A549 (cell line): ENCODE measurements at regions not wholly inside any gene's neighbourhood (a gene's known extent, or its start where the extent isn't known, plus 50 kb on each side); places are given as distances from the start of the nearest gene placed in this dataset.

Experiments
- CBX8 ChIP-seq: fragments of 200-600 bp; sonication (generic); IDR thresholded peaks from 2 replicates; pipeline ENCODE4 v1.6.1; 2016
- EP300 ChIP-seq, 2 experiments: fragments of >200 bp; sonication (Bioruptor Twin); formaldehyde crosslinking; IDR thresholded peaks; 2 replicates in 1 of 2; 3 replicates in 1 of 2; pipeline ENCODE4 v1.6.1; 2016 to 2017
- JUN ChIP-seq, 2 experiments: fragments of >200 bp; sonication (Bioruptor Twin); formaldehyde crosslinking; IDR thresholded peaks; 2 replicates in 1 of 2; 3 replicates in 1 of 2; pipeline ENCODE4 v1.6.1; 2016 to 2017
- KDM1A ChIP-seq: fragments of 200-600 bp; sonication (generic); IDR thresholded peaks from 2 replicates; pipeline ENCODE4 v1.6.1; 2016; ENCODE audit warnings: low read depth, mild to moderate bottlenecking
- KDM5A ChIP-seq: fragments of 200-600 bp; sonication (generic); IDR thresholded peaks from 2 replicates; pipeline ENCODE4 v1.6.1; 2016; ENCODE audit warnings: antibody characterized with exemption, mild to moderate bottlenecking
- MAFK ChIP-seq: fragments of 450-650 bp; IDR thresholded peaks from 2 replicates; pipeline ENCODE4 v1.6.1; 2014; ENCODE audit not compliant: partially characterized antibody
- MAZ ChIP-seq: fragments of 150-350 bp; IDR thresholded peaks from 2 replicates; pipeline ENCODE4 v1.6.1; 2014; ENCODE audit warnings: antibody characterized with exemption, low read depth, low read length, borderline replicate concordance
- POLR2A ChIP-seq: IDR thresholded peaks from 2 replicates; pipeline ENCODE4 v1.6.1; 2012; ENCODE audit warnings: mild to moderate bottlenecking, low read length
- RAD21 ChIP-seq, 2 experiments: fragments of >200 bp in 1 of 2; sonication (Bioruptor Twin) in 1 of 2; formaldehyde crosslinking in 1 of 2; IDR thresholded peaks in 1 of 2; conservative IDR thresholded peaks in 1 of 2; 2 replicates in 1 of 2; 3 replicates in 1 of 2; pipeline ENCODE4 v1.6.1; 2012 to 2018; ENCODE audit warnings: inconsistent platforms in 1 of 2
- RFX5 ChIP-seq: fragments of 450-650 bp; IDR thresholded peaks from 2 replicates; pipeline ENCODE4 v1.7.1; 2014; ENCODE audit warnings: antibody characterized with exemption, mild to moderate bottlenecking, moderate library complexity
- TF ChIP-seq, protein P1 (sequence below): fragments of 200-600 bp; sonication (generic); IDR thresholded peaks from 2 replicates; pipeline ENCODE4 v1.6.1; 2016; ENCODE audit warnings: antibody characterized with exemption, mild to moderate bottlenecking, moderate library complexity
- TF ChIP-seq, protein P2 (sequence below): IDR thresholded peaks from 2 replicates; pipeline ENCODE4 v1.6.1; 2012
- TF ChIP-seq, protein P3 (sequence below): fragments of >200 bp; sonication (Bioruptor Twin); formaldehyde crosslinking; IDR thresholded peaks from 3 replicates; pipeline ENCODE4 v1.5.1; 2016
- TF ChIP-seq, protein P4 (sequence below): fragments of 450-650 bp; IDR thresholded peaks from 2 replicates; pipeline ENCODE4 v1.6.1; 2014; ENCODE audit warnings: antibody characterized with exemption

DNA sequence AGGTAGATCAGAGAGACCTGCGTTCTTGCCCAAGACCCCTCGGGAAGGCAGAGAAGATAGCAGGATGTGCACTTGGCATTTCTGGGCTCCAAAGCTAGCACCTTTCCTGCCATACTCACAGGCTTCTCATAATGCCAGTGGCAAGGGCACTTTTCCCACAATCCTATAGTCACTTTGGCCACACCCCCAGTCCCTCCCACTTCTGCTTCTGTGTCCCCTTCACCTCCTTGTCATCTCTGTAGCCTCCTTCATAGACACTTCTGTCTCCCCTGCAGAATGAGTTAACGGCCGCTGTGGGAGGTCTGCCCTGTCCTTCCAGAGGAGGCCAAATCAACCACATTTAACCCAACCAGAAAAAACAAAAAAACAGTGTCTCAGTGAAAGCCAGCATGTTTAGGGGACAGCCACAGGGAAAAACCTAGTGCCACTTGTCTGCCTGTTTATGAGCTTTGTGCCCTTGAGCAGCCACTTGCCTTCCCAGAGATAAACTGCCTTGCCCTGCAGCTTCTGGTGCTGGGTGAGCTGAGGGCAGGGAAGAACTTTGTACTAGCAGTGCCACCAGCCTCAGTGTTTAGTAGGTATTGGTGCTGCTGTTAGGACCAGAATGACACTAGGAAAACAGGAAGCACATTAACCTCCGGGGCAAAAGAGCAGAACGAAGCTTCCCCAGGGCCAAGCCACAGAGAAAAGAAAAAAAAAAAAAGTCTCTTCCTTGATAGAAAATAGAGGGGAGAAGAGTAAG is 193.0 kb upstream of the PWP1 start:
- TF ChIP-seq, protein P1, sequence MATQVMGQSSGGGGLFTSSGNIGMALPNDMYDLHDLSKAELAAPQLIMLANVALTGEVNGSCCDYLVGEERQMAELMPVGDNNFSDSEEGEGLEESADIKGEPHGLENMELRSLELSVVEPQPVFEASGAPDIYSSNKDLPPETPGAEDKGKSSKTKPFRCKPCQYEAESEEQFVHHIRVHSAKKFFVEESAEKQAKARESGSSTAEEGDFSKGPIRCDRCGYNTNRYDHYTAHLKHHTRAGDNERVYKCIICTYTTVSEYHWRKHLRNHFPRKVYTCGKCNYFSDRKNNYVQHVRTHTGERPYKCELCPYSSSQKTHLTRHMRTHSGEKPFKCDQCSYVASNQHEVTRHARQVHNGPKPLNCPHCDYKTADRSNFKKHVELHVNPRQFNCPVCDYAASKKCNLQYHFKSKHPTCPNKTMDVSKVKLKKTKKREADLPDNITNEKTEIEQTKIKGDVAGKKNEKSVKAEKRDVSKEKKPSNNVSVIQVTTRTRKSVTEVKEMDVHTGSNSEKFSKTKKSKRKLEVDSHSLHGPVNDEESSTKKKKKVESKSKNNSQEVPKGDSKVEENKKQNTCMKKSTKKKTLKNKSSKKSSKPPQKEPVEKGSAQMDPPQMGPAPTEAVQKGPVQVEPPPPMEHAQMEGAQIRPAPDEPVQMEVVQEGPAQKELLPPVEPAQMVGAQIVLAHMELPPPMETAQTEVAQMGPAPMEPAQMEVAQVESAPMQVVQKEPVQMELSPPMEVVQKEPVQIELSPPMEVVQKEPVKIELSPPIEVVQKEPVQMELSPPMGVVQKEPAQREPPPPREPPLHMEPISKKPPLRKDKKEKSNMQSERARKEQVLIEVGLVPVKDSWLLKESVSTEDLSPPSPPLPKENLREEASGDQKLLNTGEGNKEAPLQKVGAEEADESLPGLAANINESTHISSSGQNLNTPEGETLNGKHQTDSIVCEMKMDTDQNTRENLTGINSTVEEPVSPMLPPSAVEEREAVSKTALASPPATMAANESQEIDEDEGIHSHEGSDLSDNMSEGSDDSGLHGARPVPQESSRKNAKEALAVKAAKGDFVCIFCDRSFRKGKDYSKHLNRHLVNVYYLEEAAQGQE: no peak
- TF ChIP-seq, protein P2, sequence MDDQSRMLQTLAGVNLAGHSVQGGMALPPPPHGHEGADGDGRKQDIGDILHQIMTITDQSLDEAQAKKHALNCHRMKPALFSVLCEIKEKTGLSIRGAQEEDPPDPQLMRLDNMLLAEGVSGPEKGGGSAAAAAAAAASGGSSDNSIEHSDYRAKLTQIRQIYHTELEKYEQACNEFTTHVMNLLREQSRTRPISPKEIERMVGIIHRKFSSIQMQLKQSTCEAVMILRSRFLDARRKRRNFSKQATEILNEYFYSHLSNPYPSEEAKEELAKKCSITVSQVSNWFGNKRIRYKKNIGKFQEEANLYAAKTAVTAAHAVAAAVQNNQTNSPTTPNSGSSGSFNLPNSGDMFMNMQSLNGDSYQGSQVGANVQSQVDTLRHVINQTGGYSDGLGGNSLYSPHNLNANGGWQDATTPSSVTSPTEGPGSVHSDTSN: no peak
- TF ChIP-seq MAZ (no peak), JUN (IDR thresholded peaks at IDR 0.05) (no peak), RAD21 (conservative IDR thresholded peaks at IDR 0.05 in 1 of 2, IDR thresholded peaks at IDR 0.05 in 1 of 2) (no peak), EP300 (IDR thresholded peaks at IDR 0.05) (no peak), POLR2A (no peak), KDM1A (no peak), CBX8 (no peak), MAFK (no peak), RFX5 (no peak), KDM5A (no peak)
- TF ChIP-seq, protein P3, sequence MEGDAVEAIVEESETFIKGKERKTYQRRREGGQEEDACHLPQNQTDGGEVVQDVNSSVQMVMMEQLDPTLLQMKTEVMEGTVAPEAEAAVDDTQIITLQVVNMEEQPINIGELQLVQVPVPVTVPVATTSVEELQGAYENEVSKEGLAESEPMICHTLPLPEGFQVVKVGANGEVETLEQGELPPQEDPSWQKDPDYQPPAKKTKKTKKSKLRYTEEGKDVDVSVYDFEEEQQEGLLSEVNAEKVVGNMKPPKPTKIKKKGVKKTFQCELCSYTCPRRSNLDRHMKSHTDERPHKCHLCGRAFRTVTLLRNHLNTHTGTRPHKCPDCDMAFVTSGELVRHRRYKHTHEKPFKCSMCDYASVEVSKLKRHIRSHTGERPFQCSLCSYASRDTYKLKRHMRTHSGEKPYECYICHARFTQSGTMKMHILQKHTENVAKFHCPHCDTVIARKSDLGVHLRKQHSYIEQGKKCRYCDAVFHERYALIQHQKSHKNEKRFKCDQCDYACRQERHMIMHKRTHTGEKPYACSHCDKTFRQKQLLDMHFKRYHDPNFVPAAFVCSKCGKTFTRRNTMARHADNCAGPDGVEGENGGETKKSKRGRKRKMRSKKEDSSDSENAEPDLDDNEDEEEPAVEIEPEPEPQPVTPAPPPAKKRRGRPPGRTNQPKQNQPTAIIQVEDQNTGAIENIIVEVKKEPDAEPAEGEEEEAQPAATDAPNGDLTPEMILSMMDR: no peak
- TF ChIP-seq, protein P4, sequence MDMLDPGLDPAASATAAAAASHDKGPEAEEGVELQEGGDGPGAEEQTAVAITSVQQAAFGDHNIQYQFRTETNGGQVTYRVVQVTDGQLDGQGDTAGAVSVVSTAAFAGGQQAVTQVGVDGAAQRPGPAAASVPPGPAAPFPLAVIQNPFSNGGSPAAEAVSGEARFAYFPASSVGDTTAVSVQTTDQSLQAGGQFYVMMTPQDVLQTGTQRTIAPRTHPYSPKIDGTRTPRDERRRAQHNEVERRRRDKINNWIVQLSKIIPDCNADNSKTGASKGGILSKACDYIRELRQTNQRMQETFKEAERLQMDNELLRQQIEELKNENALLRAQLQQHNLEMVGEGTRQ: no peak
